ENCODE measurements at regions not wholly inside any gene's neighbourhood (a gene's known extent, or its start where the extent isn't known, plus 50 kb on each side); places are given as distances from the start of the nearest gene placed in this dataset.

DNA sequence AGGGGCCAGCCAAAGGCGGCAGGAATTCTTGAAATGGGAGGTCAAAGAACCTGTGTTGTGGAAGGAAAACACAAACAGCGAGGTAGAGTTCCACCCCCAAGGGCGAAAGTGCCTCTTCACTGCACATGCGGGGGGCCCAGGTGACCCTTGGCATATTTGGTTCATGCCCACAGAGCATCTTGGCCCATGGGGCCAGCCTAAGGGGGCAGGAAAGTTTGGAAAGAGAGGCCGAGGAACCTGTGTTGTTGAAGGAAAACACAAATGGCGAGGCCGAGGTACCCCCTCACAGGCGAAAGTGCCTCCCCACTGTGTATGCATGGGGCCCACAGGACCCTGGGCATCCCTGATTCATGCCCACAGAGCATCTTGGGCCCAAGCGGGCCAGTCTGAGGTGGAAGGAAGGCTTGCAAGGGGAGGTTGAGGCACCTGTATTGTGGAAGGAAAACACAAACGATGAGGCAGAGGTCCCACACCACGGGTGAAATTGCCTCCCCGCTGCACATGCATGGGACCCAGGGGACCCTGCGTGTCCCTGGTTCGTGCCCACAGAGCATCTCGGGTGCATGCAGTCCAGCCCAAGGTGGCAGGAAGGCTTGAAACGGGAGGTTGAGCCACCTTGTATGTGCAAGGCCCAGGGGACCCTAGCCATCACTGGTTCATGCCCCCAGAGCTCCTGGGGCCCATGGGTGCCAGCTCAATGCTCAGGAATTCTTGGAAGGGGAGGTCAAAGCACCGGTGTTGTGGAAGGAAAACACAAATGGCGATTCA is 384.1 kb downstream of the ALG10 start:
- Histone ChIP-seq H3K27ac (ENCODE audit: low read depth in 1 of 2, low read length in 2 of 2) (no peak overlapping the region), H3K4me3 (ENCODE audit: low read depth in 1 of 3, low read length in 3 of 3) (peak overlapping the region in 2 of 3 donors; percentile 38 to 47), H3K36me3 (ENCODE audit: control insufficient read depth in 4 of 4, insufficient read depth in 3 of 4, low read depth in 1 of 4, low read length in 3 of 4) (no peaks in the 10 kb centered on the region), H3K9me3 (ENCODE audit: control insufficient read depth in 4 of 4, low read length in 3 of 4) (peaks cover 15 to 38% (median 20%) of the 10 kb centered on the region in 4 donors), H3K27me3 (ENCODE audit: control insufficient read depth in 4 of 4, insufficient read depth in 4 of 4, low read length in 3 of 4) (no peaks in the 10 kb centered on the region), H3K4me1 (ENCODE audit: control insufficient read depth in 4 of 4, insufficient read depth in 4 of 4, low read length in 3 of 4) (no peaks in the 10 kb centered on the region), H3K9ac (ENCODE audit: low read depth in 1 of 2, low read length in 2 of 2) (no peak overlapping the region)
- TF ChIP-seq, protein P1, sequence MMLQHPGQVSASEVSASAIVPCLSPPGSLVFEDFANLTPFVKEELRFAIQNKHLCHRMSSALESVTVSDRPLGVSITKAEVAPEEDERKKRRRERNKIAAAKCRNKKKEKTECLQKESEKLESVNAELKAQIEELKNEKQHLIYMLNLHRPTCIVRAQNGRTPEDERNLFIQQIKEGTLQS (IDR thresholded peaks at IDR 0.05) = no peak
- TF ChIP-seq EGR1 (IDR thresholded peaks at IDR 0.05; ENCODE audit: low read depth in 2 of 2) (no peak), RAD21 (IDR thresholded peaks at IDR 0.05) (no peak), YY1 (IDR thresholded peaks at IDR 0.05) (no peak), FOXA1 (IDR thresholded peaks at IDR 0.05) (no peak)
- TF ChIP-seq, protein P2, sequence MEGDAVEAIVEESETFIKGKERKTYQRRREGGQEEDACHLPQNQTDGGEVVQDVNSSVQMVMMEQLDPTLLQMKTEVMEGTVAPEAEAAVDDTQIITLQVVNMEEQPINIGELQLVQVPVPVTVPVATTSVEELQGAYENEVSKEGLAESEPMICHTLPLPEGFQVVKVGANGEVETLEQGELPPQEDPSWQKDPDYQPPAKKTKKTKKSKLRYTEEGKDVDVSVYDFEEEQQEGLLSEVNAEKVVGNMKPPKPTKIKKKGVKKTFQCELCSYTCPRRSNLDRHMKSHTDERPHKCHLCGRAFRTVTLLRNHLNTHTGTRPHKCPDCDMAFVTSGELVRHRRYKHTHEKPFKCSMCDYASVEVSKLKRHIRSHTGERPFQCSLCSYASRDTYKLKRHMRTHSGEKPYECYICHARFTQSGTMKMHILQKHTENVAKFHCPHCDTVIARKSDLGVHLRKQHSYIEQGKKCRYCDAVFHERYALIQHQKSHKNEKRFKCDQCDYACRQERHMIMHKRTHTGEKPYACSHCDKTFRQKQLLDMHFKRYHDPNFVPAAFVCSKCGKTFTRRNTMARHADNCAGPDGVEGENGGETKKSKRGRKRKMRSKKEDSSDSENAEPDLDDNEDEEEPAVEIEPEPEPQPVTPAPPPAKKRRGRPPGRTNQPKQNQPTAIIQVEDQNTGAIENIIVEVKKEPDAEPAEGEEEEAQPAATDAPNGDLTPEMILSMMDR (IDR thresholded peaks at IDR 0.05; ENCODE audit: low read depth, low read length, missing input control) = no peak
- TF ChIP-seq, protein P3, sequence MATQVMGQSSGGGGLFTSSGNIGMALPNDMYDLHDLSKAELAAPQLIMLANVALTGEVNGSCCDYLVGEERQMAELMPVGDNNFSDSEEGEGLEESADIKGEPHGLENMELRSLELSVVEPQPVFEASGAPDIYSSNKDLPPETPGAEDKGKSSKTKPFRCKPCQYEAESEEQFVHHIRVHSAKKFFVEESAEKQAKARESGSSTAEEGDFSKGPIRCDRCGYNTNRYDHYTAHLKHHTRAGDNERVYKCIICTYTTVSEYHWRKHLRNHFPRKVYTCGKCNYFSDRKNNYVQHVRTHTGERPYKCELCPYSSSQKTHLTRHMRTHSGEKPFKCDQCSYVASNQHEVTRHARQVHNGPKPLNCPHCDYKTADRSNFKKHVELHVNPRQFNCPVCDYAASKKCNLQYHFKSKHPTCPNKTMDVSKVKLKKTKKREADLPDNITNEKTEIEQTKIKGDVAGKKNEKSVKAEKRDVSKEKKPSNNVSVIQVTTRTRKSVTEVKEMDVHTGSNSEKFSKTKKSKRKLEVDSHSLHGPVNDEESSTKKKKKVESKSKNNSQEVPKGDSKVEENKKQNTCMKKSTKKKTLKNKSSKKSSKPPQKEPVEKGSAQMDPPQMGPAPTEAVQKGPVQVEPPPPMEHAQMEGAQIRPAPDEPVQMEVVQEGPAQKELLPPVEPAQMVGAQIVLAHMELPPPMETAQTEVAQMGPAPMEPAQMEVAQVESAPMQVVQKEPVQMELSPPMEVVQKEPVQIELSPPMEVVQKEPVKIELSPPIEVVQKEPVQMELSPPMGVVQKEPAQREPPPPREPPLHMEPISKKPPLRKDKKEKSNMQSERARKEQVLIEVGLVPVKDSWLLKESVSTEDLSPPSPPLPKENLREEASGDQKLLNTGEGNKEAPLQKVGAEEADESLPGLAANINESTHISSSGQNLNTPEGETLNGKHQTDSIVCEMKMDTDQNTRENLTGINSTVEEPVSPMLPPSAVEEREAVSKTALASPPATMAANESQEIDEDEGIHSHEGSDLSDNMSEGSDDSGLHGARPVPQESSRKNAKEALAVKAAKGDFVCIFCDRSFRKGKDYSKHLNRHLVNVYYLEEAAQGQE (IDR thresholded peaks at IDR 0.05) = no peak
- peak; percentile 17 for DNase-seq (ENCODE audit: low spot score)
- WGBS = 66% methylated on average over 18 of the region's 18 CpGs

DNA sequence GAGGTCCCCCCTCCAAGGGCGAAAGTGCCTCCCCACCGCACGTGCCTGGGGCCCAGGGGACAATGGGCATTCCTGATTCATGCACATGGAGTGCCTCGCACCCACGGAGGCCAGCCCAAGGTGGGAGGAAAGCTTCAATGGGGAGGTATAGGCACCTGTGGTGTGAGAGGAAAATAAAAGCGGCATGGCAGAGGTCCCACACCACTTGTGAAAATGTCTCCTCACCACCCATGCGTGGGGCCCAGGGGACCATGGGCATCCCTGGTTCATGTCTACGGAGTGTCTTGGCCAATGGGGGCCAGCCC is 384.7 kb downstream of the ALG10 start:
- peak; percentile 3 for DNase-seq (ENCODE audit: low spot score)
- 78% methylated on average over 8 of the region's 8 CpGs for WGBS
- no peak overlapping the region for H3K9ac ChIP-seq (ENCODE audit: low read depth in 1 of 2, low read length in 2 of 2)
- TF ChIP-seq, protein P4, sequence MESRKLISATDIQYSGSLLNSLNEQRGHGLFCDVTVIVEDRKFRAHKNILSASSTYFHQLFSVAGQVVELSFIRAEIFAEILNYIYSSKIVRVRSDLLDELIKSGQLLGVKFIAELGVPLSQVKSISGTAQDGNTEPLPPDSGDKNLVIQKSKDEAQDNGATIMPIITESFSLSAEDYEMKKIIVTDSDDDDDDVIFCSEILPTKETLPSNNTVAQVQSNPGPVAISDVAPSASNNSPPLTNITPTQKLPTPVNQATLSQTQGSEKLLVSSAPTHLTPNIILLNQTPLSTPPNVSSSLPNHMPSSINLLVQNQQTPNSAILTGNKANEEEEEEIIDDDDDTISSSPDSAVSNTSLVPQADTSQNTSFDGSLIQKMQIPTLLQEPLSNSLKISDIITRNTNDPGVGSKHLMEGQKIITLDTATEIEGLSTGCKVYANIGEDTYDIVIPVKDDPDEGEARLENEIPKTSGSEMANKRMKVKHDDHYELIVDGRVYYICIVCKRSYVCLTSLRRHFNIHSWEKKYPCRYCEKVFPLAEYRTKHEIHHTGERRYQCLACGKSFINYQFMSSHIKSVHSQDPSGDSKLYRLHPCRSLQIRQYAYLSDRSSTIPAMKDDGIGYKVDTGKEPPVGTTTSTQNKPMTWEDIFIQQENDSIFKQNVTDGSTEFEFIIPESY (IDR thresholded peaks at IDR 0.05) = no peak
- TF ChIP-seq, protein P3 (IDR thresholded peaks at IDR 0.05) = no peak
- no peak for TF ChIP-seq NR2F2 (IDR thresholded peaks at IDR 0.05)
- no peak for TF ChIP-seq JUND (IDR thresholded peaks at IDR 0.05)
- TF ChIP-seq SP1 (IDR thresholded peaks at IDR 0.05) = no peak
- no peak for TF ChIP-seq YY1 (IDR thresholded peaks at IDR 0.05)
- no peak for TF ChIP-seq FOXA2 (IDR thresholded peaks at IDR 0.05)
- TF ChIP-seq EGR1 (IDR thresholded peaks at IDR 0.05; ENCODE audit: low read depth in 2 of 2) = no peak
- TF ChIP-seq RXRA (IDR thresholded peaks at IDR 0.05) = no peak
- no peak for TF ChIP-seq HNF4A (conservative IDR thresholded peaks at IDR 0.05)
- TF ChIP-seq, protein P1 (IDR thresholded peaks at IDR 0.05) = no peak
- TF ChIP-seq, protein P2 (IDR thresholded peaks at IDR 0.05; ENCODE audit: low read depth, low read length, missing input control) = no peak
- no peak for TF ChIP-seq FOXA1 (IDR thresholded peaks at IDR 0.05)
- no peak for TF ChIP-seq GABPA (IDR thresholded peaks at IDR 0.05 in 1 of 2, conservative IDR thresholded peaks at IDR 0.05 in 1 of 2)
- TF ChIP-seq, protein P5, sequence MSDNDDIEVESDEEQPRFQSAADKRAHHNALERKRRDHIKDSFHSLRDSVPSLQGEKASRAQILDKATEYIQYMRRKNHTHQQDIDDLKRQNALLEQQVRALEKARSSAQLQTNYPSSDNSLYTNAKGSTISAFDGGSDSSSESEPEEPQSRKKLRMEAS (IDR thresholded peaks at IDR 0.05) = no peak
- TF ChIP-seq RAD21 (IDR thresholded peaks at IDR 0.05) = no peak

More for the DNA sequence above, 384.7 kb downstream of the ALG10 start:
- Histone ChIP-seq H3K36me3 (ENCODE audit: control insufficient read depth in 4 of 4, insufficient read depth in 3 of 4, low read depth in 1 of 4, low read length in 3 of 4) (no peaks in the 10 kb centered on the region), H3K4me3 (ENCODE audit: low read depth in 1 of 3, low read length in 3 of 3) (peak overlapping the region in 2 of 3 donors; percentile 38 to 47), H3K4me1 (ENCODE audit: control insufficient read depth in 4 of 4, insufficient read depth in 4 of 4, low read length in 3 of 4) (no peaks in the 10 kb centered on the region), H3K27me3 (ENCODE audit: control insufficient read depth in 4 of 4, insufficient read depth in 4 of 4, low read length in 3 of 4) (no peaks in the 10 kb centered on the region), H3K27ac (ENCODE audit: low read depth in 1 of 2, low read length in 2 of 2) (no peak overlapping the region), H3K9me3 (ENCODE audit: control insufficient read depth in 4 of 4, low read length in 3 of 4) (peaks cover 15 to 38% (median 23%) of the 10 kb centered on the region in 4 donors)
